Stimulated activated CD4-positive, alpha-beta T cell treated with anti-CD3 and anti-CD28 coated beads, Interleukin-2, amount 100 ng/mL, for 48 hours (primary cell): ENCODE measurements at regions not wholly inside any gene's neighbourhood (a gene's known extent, or its start where the extent isn't known, plus 50 kb on each side); places are given as distances from the start of the nearest gene placed in this dataset.

Source experiments
- DNase-seq, 2 donors: peaks; one replicate each; pipeline ENCODE4 v3.0.0-alpha.2; 2020

DNA sequence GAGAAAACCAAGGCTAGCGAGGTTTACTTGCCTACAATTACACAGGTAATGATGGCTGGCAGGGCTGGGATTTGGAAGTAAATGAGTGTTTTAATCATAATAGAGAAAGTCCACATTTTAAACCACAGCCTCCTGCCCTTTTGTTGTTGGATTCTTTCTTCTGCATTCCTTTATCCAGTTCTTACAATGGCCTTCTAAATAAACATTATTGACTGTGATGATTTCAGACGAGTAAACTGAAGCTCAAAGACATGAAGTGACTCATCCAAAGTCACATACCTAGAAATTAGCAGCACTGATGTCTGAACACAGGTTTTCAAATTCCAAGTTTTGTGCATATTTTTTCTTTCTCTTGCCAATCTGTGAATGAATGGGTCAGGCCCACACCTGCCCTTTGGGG lies 51.2 kb upstream of the C1QTNF7 start:
- DNase-seq = no peak
